ENCODE measurements at regions not wholly inside any gene's neighbourhood (a gene's known extent, or its start where the extent isn't known, plus 50 kb on each side); places are given as distances from the start of the nearest gene placed in this dataset.

DNA sequence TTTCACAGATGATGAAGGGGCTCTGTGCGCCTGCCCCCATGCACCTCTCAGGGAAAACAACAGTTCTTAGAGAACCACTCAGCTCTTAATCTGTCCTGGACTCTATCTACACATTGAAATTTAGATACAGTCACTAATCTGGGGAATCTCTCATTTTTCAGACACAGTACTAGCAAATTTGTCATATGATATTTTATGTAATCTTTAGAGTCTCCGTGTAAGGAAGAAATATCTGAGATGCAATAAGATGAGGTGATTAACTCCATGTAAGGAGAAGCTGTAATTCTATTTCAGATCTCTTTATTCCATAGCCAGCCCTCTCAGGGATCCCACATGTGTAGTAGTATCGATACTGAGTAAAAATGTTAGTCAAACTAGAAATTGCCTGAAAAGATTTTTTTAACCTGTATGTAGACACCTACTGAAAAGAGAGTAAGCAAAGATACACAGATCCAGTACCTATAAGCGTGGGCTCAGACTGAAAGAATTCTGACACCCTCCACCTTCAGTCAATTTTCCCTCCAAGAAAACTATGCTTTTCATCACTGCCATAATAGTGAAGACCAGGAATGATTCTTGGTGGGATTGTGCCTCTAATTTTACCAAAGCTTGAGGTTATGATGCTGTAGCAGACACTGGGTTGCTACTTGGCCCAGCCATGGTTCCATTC lies 279.6 kb upstream of the TMEM161B start:
- no peak for TF ChIP-seq EZH2 (IDR thresholded peaks at IDR 0.05; ENCODE audit: borderline replicate concordance, low read length)
- TF ChIP-seq CTCF (IDR thresholded peaks at IDR 0.05; ENCODE audit: low read length), result no peak

All from OCI-LY1 (cell line).